Right lobe of liver (tissue), 4 donors: ENCODE measurements at regions not wholly inside any gene's neighbourhood (a gene's known extent, or its start where the extent isn't known, plus 50 kb on each side); places are given as distances from the start of the nearest gene placed in this dataset.

Source experiments
- POLR2A ChIP-seq: fragments of 450-650 bp; IDR thresholded peaks from one replicate; pipeline ENCODE4 v1.6.1; 2017; ENCODE audit warnings: antibody characterized with exemption, mild to moderate bottlenecking
- TF ChIP-seq, protein P1 (sequence below), 4 donors: fragments of 200-600 bp in 3 of 4; fragments of 450-650 bp in 1 of 4; IDR thresholded peaks; one replicate each; pipeline versions ENCODE4 v1.5.1 to v1.8.0; 2016 to 2022; ENCODE audit warnings: antibody characterized with exemption in 4 of 4, mild to moderate bottlenecking in 2 of 4
- donor health status: DM: no; HTN: no; CAD: no.
- donor health status: DM: no; HTN: no; CAD: no.
- donor health status: DM: no; HTN: yes; CAD: no.

DNA sequence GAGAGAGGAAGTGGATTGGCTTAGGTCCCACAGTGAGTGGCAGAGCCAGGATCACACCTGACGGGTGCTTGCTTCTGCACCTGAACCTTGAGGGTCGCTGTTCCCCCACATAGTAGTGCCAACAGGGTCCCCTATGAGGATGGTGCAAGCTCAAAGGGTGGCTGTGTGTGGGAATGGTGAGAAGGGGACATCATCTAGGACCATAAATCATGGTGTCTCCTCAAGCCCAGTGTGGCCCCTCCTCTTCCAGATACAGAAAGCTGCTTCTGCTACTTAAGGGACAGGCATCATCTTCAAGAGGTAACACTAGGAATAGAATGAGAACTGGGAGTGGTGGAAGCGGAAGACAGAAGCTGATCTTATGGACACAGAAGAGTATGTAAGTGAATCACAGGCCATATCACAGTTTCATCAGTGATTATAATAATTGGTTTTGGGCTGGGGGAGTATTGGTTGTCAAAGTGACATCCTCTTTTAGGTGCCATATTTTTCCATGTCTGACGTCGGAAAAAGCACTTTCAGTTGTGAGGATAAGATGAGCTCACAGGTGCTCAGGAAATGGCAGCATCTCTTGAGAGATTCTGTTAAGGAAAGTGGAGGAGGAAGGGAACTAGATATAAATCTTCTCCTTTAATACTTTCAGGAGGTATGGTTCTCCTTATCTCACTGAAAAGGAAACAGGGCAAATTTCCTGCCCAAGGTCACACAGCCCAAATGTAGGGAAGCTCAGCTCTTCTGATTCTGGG, 83.2 kb upstream of the HNF1B start:
- TF ChIP-seq, protein P1, sequence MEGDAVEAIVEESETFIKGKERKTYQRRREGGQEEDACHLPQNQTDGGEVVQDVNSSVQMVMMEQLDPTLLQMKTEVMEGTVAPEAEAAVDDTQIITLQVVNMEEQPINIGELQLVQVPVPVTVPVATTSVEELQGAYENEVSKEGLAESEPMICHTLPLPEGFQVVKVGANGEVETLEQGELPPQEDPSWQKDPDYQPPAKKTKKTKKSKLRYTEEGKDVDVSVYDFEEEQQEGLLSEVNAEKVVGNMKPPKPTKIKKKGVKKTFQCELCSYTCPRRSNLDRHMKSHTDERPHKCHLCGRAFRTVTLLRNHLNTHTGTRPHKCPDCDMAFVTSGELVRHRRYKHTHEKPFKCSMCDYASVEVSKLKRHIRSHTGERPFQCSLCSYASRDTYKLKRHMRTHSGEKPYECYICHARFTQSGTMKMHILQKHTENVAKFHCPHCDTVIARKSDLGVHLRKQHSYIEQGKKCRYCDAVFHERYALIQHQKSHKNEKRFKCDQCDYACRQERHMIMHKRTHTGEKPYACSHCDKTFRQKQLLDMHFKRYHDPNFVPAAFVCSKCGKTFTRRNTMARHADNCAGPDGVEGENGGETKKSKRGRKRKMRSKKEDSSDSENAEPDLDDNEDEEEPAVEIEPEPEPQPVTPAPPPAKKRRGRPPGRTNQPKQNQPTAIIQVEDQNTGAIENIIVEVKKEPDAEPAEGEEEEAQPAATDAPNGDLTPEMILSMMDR (IDR thresholded peaks at IDR 0.05), result no peak
- no peak for TF ChIP-seq POLR2A
